B cell (primary cell): ENCODE measurements at regions not wholly inside any gene's neighbourhood (a gene's known extent, or its start where the extent isn't known, plus 50 kb on each side); places are given as distances from the start of the nearest gene placed in this dataset.

ENCODE experiments used
- ATAC-seq: fragments of 200-7000 bp; cut with Tn5 transposase; one replicate; pipeline ENCODE4 v1.10.0; 2021; ENCODE audit warnings: low read depth, mild to moderate bottlenecking, moderate number of reproducible peaks, moderate library complexity
- CTCF ChIA-PET: fragments of 350-600 bp; sonication (Branson Sonifier 250); formaldehyde crosslinking; loops from one replicate; lab custom pipeline; 2021; ENCODE audit warnings: antibody characterized with exemption, inconsistent platforms; lab: Charles Lee
- POLR2A ChIA-PET: fragments of 350-600 bp; sonication (Branson Sonifier 250); formaldehyde crosslinking; loops from one replicate; lab custom pipeline; 2021; ENCODE audit warnings: antibody characterized with exemption; lab: Charles Lee
- DNase-seq: peaks from one replicate; pipeline ENCODE4 v3.0.0; 2013
- H2AFZ ChIP-seq: 2 replicates; pipeline ENCODE4 v1.6.1; 2012; ENCODE audit warnings: mild to moderate bottlenecking, low read depth, low read length; ENCODE audit not compliant: insufficient read depth, poor library complexity, severe bottlenecking
- H3K27ac ChIP-seq, 2 donors: 1 replicate in 1 of 2; 2 replicates in 1 of 2; pipeline ENCODE4 v1.5.1; 2012 to 2013; ENCODE audit warnings: low read length in 2 of 2, mild to moderate bottlenecking in 2 of 2, moderate library complexity in 1 of 2
- H3K27me3 ChIP-seq, 4 experiments: fragments of 200-600 bp in 1 of 4; sonication (generic) in 1 of 4; replicated peaks in 1 of 4; 1 replicate in 2 of 4; 2 replicates in 2 of 4; pipeline versions ENCODE4 v1.6.1 to v1.7.0; 2013 to 2016; ENCODE audit warnings: low read length in 3 of 4, mild to moderate bottlenecking in 2 of 4, mixed read lengths in 1 of 4, moderate library complexity in 1 of 4; ENCODE audit not compliant: insufficient read depth in 4 of 4, control insufficient read depth in 3 of 4; ENCODE audit errors: control extremely low read depth in 1 of 4
- H3K36me3 ChIP-seq, 2 experiments: replicated peaks in 1 of 2; 1 replicate in 1 of 2; 2 replicates in 1 of 2; pipeline versions ENCODE4 v1.6.1 to v1.7.1; 2013; ENCODE audit warnings: low read length in 1 of 2; ENCODE audit not compliant: insufficient read depth in 2 of 2, control insufficient read depth in 1 of 2; ENCODE audit errors: control extremely low read depth in 1 of 2, extremely low read depth in 1 of 2
- H3K4me1 ChIP-seq, 2 donors: fragments of 200-600 bp in 1 of 2; sonication (generic) in 1 of 2; 1 replicate in 1 of 2; 2 replicates in 1 of 2; pipeline versions ENCODE4 v1.5.1 to v1.6.1; 2013 to 2017; ENCODE audit warnings: low read length in 2 of 2; ENCODE audit not compliant: control insufficient read depth in 2 of 2, insufficient read depth in 2 of 2
- H3K4me2 ChIP-seq: replicated peaks from 2 replicates; pipeline ENCODE3; 2012; ENCODE audit warnings: mild to moderate bottlenecking, low read depth, low read length; ENCODE audit not compliant: poor library complexity, severe bottlenecking
- H3K4me3 ChIP-seq, 5 experiments: fragments of 200-600 bp in 1 of 5; sonication (generic) in 1 of 5; 1 replicate in 3 of 5; 2 replicates in 2 of 5; pipeline versions ENCODE4 v1.5.1 to v1.7.0; 2011 to 2016; ENCODE audit warnings: low read length in 4 of 5, mild to moderate bottlenecking in 4 of 5, low read depth in 2 of 5, control low read depth in 1 of 5, moderate library complexity in 1 of 5; ENCODE audit not compliant: insufficient read depth in 1 of 5; ENCODE audit errors: control extremely low read depth in 1 of 5, extremely low read depth in 1 of 5
- H3K79me2 ChIP-seq: fragments of 200-600 bp; sonication (generic); one replicate; pipeline ENCODE4 v1.6.0; 2016; ENCODE audit warnings: low read length; ENCODE audit not compliant: control insufficient read depth, insufficient read depth
- H3K9ac ChIP-seq: fragments of 200-600 bp; sonication (generic); 2 replicates; pipeline ENCODE4 v1.6.1; 2017; ENCODE audit warnings: mild to moderate bottlenecking, low read length, moderate library complexity
- H3K9me3 ChIP-seq, 3 donors: one replicate each; pipeline versions ENCODE4 v1.6.1 to v1.7.1; 2013; ENCODE audit warnings: low read length in 2 of 3; ENCODE audit not compliant: control insufficient read depth in 2 of 3, insufficient read depth in 1 of 3; ENCODE audit errors: control extremely low read depth in 1 of 3
- H4K20me1 ChIP-seq: 2 replicates; pipeline ENCODE4 v1.6.0; 2012; ENCODE audit warnings: mild to moderate bottlenecking, low read length; ENCODE audit not compliant: insufficient read depth, control insufficient read depth, poor library complexity, severe bottlenecking
- H3K27ac Mint-ChIP-seq: one replicate; pipeline ENCODE4 v1.8.0; 2021; ENCODE audit warnings: mixed read lengths
- H3K27me3 Mint-ChIP-seq: one replicate; pipeline ENCODE4 v1.8.0; 2021; ENCODE audit warnings: mixed read lengths
- H3K4me1 Mint-ChIP-seq: one replicate; pipeline ENCODE4 v1.8.0; 2021; ENCODE audit warnings: mixed read lengths
- H3K4me3 Mint-ChIP-seq: one replicate; pipeline ENCODE4 v1.8.0; 2021; ENCODE audit warnings: mixed read lengths
- H3K9me3 Mint-ChIP-seq: one replicate; pipeline ENCODE4 v1.8.0; 2022; ENCODE audit warnings: mixed read lengths; ENCODE audit not compliant: insufficient read depth
- CTCF ChIP-seq: fragments of 200-600 bp; IDR thresholded peaks from one replicate; pipeline ENCODE4 v1.8.0; 2022; ENCODE audit warnings: antibody characterized with exemption, mild to moderate bottlenecking
- EZH2 ChIP-seq: IDR thresholded peaks from 2 replicates; pipeline ENCODE4 v1.6.1; 2012; ENCODE audit warnings: borderline replicate concordance, low read depth, mild to moderate bottlenecking, moderate library complexity, low read length; ENCODE audit not compliant: insufficient read depth, poor library complexity, severe bottlenecking
- WGBS: methylation state at CpG from one replicate; pipeline ENCODE4 v1.1.5; 2013; ENCODE audit warnings: missing lambda C conversion rate; ENCODE audit not compliant: insufficient coverage; 5-methylcytosine and 5-hydroxymethylcytosine counted together
- intact Hi-C: fragments of 100-400 bp; cut with micrococcal nuclease; formaldehyde crosslinking; loops from one replicate; pipeline ENCODE4 v1.10.0; 2022

GRCh38 chr17:14429084-14429483 is 128.2 kb downstream of the HS3ST3B1 start:
- peak overlapping the region; percentile 83 for H3K4me2 ChIP-seq
- peak; percentile 8 for ATAC-seq
- intact Hi-C loops, result loop anchor here (2.0 kb wide), 1 partner anchor 498 kb away; no protein-coding TSS in a partner anchor
- peak; percentile 47 for DNase-seq
- H3K79me2 ChIP-seq, result no peaks in the 10 kb centered on the region
- H3K27me3 Mint-ChIP-seq, result no peaks in the 10 kb centered on the region
- no CpG with 5 or more reads among the region's 2 CpGs for WGBS
- H3K9me3 ChIP-seq, result peaks cover 0 to 3% (median 0%) of the 10 kb centered on the region in 3 donors
- H3K9ac ChIP-seq, result peak overlapping the region; percentile 43
- H3K4me3 ChIP-seq, result peak overlapping the region in 3 of 5 experiments; percentile 13 to 71 (median 47)
- H3K4me1 ChIP-seq, result peaks cover 45 to 46% of the 10 kb centered on the region in 2 donors
- peak overlapping the region; percentile 93 for H3K27ac Mint-ChIP-seq
- H3K36me3 ChIP-seq, result no peaks in the 10 kb centered on the region
- ChIA-PET POLR2A (interaction anchor here (1.2 to 2.0 kb wide), 5 partner anchors 18 to 128 kb away, joined by 4 to 6 read pairs (median 5); partner anchors contain the start of gene HS3ST3B1), CTCF (interaction anchor here (1.2 to 2.9 kb wide), 9 partner anchors 9 to 127 kb away, joined by 3 to 32 read pairs (median 5); partner anchors contain the start of gene HS3ST3B1)
- H3K9me3 Mint-ChIP-seq, result no peaks in the 10 kb centered on the region
- H4K20me1 ChIP-seq, result no peaks in the 10 kb centered on the region
- no peak overlapping the region for H2AFZ ChIP-seq
- peak overlapping the region; percentile 83 for H3K4me3 Mint-ChIP-seq
- H3K27ac ChIP-seq, result peak overlapping the region; percentile 58 to 79
- H3K27me3 ChIP-seq, result no peaks in the 10 kb centered on the region
- TF ChIP-seq EZH2, result no peak
- no peak for TF ChIP-seq CTCF
- peaks cover 49% of the 10 kb centered on the region for H3K4me1 Mint-ChIP-seq

DNA sequence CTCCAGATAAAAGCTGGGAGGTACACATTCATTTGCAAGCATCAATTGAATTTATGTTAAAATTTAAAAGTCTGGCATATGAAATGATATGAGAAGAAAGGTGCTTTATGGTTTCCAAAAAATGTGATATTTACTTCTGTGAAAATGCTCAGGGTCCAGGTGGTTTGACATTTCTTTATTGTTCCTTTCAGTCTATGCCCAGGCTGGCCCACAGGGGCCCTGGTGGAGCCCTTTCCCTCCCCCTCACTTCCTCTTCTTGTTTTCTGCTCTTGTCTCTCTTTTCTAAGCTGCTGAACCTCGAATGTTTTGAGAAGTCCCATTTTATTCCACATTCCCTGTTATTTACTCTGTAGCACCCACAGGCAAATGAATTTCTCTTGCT is 127.8 kb downstream of the HS3ST3B1 start:
- WGBS, result no CpG with 5 or more reads among the region's 1 CpG
- peak overlapping the region; percentile 83 for H3K4me3 Mint-ChIP-seq
- peaks cover 0 to 3% (median 0%) of the 10 kb centered on the region in 3 donors for H3K9me3 ChIP-seq
- peaks cover 45% of the 10 kb centered on the region for H3K4me1 Mint-ChIP-seq
- no peaks in the 10 kb centered on the region for H3K36me3 ChIP-seq
- DNase-seq (peak; percentile 68), ATAC-seq (peak; percentile 80)
- H2AFZ ChIP-seq, result peak overlapping the region; percentile 39
- no peaks in the 10 kb centered on the region for H3K27me3 ChIP-seq
- H3K79me2 ChIP-seq, result no peaks in the 10 kb centered on the region
- no peaks in the 10 kb centered on the region for H3K9me3 Mint-ChIP-seq
- peak overlapping the region; percentile 93 for H3K27ac Mint-ChIP-seq
- peaks cover 3% of the 10 kb centered on the region for H3K27me3 Mint-ChIP-seq
- H3K4me3 ChIP-seq, result peak overlapping the region; percentile 13 to 71 (median 38)
- H3K4me2 ChIP-seq, result peak overlapping the region; percentile 83
- ChIA-PET POLR2A (interaction anchor here (1.2 to 2.0 kb wide), 6 partner anchors 19 to 128 kb away, joined by 4 to 6 read pairs (median 5); partner anchors contain the start of gene HS3ST3B1), CTCF (interaction anchor here (1.0 to 2.9 kb wide), 13 partner anchors 9 to 126 kb away, joined by 3 to 32 read pairs (median 5); partner anchors contain the start of gene HS3ST3B1)
- peak overlapping the region; percentile 43 for H3K9ac ChIP-seq
- H3K27ac ChIP-seq, result peak overlapping the region; percentile 58 to 79
- peaks cover 44 to 45% of the 10 kb centered on the region in 2 donors for H3K4me1 ChIP-seq
- TF ChIP-seq EZH2 (no peak), CTCF (peak; percentile 50)
- intact Hi-C loops, result loop anchor here (1.0 to 2.0 kb wide), 4 partner anchors 69 to 498 kb away; no protein-coding TSS in a partner anchor
- H4K20me1 ChIP-seq, result no peaks in the 10 kb centered on the region
